ENCODE measurements at regions not wholly inside any gene's neighbourhood (a gene's known extent, or its start where the extent isn't known, plus 50 kb on each side); places are given as distances from the start of the nearest gene placed in this dataset.

DNA sequence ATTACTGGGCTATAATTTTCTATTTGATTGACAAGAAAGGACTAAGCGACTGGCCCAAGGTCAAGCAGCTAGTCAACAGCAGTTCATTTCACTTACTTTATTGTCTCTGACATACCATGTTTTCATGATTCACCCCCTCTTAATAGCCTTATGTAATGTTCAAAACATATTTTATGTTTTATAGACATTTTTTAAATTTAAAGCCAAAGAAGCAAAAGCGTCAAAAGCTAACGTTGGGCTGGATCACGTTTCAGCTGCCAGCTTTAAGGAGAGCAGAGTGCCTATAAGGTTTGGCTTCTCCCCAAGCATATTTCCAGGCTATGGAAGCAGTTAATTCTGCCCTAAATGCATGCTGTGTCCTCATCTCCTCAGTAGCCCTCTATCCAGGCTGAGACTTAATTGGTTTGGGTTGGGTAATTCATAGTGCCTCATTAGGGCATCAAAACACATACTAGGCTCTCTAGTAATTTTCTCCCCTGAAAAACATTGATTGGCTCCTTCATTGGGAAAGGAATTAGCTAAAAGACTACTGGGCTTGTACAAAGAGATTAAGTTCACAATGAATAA lies 94.8 kb upstream of the CREB1 start:
- Histone ChIP-seq H3K9ac (ENCODE audit: low read length) (no peak overlapping the region), H3K79me2 (replicated peaks; ENCODE audit: insufficient read depth, low read length) (no peaks in the 10 kb centered on the region), H3K27ac (ENCODE audit: low read length) (no peak overlapping the region), H4K20me1 (ENCODE audit: insufficient read depth) (no peaks in the 10 kb centered on the region), H2AFZ (ENCODE audit: low read depth, low read length) (no peak overlapping the region), H3K27me3 (ENCODE audit: insufficient read depth, low read depth, low read length) (no peaks in the 10 kb centered on the region), H3K4me2 (ENCODE audit: low read length) (no peak overlapping the region), H3K9me3 (ENCODE audit: low read length) (no peaks in the 10 kb centered on the region), H3K9me2 (ENCODE audit: insufficient read depth, low read length) (no peaks in the 10 kb centered on the region), H3F3A (ENCODE audit: insufficient read depth, low read length, poor library complexity, severe bottlenecking) (no peaks in the 10 kb centered on the region), H3K36me3 (ENCODE audit: insufficient read depth, low read length) (no peaks in the 10 kb centered on the region), H3K4me3 (ENCODE audit: low read length) (no peak overlapping the region)
- TF ChIP-seq POLR2AphosphoS5 (IDR thresholded peaks at IDR 0.05) = no peak
- TF ChIP-seq, protein P1, sequence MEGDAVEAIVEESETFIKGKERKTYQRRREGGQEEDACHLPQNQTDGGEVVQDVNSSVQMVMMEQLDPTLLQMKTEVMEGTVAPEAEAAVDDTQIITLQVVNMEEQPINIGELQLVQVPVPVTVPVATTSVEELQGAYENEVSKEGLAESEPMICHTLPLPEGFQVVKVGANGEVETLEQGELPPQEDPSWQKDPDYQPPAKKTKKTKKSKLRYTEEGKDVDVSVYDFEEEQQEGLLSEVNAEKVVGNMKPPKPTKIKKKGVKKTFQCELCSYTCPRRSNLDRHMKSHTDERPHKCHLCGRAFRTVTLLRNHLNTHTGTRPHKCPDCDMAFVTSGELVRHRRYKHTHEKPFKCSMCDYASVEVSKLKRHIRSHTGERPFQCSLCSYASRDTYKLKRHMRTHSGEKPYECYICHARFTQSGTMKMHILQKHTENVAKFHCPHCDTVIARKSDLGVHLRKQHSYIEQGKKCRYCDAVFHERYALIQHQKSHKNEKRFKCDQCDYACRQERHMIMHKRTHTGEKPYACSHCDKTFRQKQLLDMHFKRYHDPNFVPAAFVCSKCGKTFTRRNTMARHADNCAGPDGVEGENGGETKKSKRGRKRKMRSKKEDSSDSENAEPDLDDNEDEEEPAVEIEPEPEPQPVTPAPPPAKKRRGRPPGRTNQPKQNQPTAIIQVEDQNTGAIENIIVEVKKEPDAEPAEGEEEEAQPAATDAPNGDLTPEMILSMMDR (IDR thresholded peaks at IDR 0.05; ENCODE audit: poor library complexity, severe bottlenecking) = no peak
- no peak for TF ChIP-seq EP300 (conservative IDR thresholded peaks at IDR 0.05; ENCODE audit: poor library complexity, severe bottlenecking)
- TF ChIP-seq RAD21 (conservative IDR thresholded peaks at IDR 0.05) = no peak
- TF ChIP-seq, protein P2, sequence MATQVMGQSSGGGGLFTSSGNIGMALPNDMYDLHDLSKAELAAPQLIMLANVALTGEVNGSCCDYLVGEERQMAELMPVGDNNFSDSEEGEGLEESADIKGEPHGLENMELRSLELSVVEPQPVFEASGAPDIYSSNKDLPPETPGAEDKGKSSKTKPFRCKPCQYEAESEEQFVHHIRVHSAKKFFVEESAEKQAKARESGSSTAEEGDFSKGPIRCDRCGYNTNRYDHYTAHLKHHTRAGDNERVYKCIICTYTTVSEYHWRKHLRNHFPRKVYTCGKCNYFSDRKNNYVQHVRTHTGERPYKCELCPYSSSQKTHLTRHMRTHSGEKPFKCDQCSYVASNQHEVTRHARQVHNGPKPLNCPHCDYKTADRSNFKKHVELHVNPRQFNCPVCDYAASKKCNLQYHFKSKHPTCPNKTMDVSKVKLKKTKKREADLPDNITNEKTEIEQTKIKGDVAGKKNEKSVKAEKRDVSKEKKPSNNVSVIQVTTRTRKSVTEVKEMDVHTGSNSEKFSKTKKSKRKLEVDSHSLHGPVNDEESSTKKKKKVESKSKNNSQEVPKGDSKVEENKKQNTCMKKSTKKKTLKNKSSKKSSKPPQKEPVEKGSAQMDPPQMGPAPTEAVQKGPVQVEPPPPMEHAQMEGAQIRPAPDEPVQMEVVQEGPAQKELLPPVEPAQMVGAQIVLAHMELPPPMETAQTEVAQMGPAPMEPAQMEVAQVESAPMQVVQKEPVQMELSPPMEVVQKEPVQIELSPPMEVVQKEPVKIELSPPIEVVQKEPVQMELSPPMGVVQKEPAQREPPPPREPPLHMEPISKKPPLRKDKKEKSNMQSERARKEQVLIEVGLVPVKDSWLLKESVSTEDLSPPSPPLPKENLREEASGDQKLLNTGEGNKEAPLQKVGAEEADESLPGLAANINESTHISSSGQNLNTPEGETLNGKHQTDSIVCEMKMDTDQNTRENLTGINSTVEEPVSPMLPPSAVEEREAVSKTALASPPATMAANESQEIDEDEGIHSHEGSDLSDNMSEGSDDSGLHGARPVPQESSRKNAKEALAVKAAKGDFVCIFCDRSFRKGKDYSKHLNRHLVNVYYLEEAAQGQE (IDR thresholded peaks at IDR 0.05; ENCODE audit: borderline replicate concordance) = no peak
- TF ChIP-seq SMC3 (conservative IDR thresholded peaks at IDR 0.05; ENCODE audit: poor library complexity) = no peak
- no peak for TF ChIP-seq MXI1 (conservative IDR thresholded peaks at IDR 0.05; ENCODE audit: poor library complexity, severe bottlenecking)
- no peak for TF ChIP-seq TAF1 (IDR thresholded peaks at IDR 0.05; ENCODE audit: low read depth)
- TF ChIP-seq EZH2 (IDR thresholded peaks at IDR 0.05; ENCODE audit: borderline replicate concordance, insufficient read depth, low read length, poor library complexity, severe bottlenecking) = no peak

DNA sequence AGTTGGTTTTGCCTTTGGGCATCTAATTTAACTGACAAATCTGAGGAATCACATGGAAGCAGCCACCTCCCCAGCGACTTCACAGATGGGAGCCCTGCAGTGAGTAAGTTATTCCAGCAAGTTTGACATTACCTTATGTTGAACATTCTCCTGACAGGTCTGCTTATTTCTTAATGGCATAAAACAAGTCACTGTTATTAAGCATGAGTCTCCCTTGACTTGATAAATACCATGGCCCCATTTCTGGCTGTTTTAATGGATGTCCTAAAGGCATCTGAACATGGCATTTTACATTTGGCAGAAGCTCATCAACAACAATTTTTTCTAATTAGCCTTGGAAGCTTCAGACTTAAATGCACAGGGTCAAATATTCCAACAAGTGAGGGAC lies 92.6 kb upstream of the CREB1 start:
- no peak overlapping the region for H3K4me2 ChIP-seq (ENCODE audit: low read length)
- H3K9me2 ChIP-seq (ENCODE audit: insufficient read depth, low read length) = no peaks in the 10 kb centered on the region
- no peak for TF ChIP-seq POLR2AphosphoS5 (IDR thresholded peaks at IDR 0.05)
- TF ChIP-seq, protein P2 (IDR thresholded peaks at IDR 0.05; ENCODE audit: borderline replicate concordance) = no peak
- TF ChIP-seq, protein P1 (IDR thresholded peaks at IDR 0.05; ENCODE audit: poor library complexity, severe bottlenecking) = no peak
- no peak for TF ChIP-seq TAF1 (IDR thresholded peaks at IDR 0.05; ENCODE audit: low read depth)
- TF ChIP-seq MXI1 (conservative IDR thresholded peaks at IDR 0.05; ENCODE audit: poor library complexity, severe bottlenecking) = no peak
- no peak for TF ChIP-seq EZH2 (IDR thresholded peaks at IDR 0.05; ENCODE audit: borderline replicate concordance, insufficient read depth, low read length, poor library complexity, severe bottlenecking)
- no peak for TF ChIP-seq RAD21 (conservative IDR thresholded peaks at IDR 0.05)
- no peak for TF ChIP-seq EP300 (conservative IDR thresholded peaks at IDR 0.05; ENCODE audit: poor library complexity, severe bottlenecking)
- no peak for TF ChIP-seq SMC3 (conservative IDR thresholded peaks at IDR 0.05; ENCODE audit: poor library complexity)
- no peaks in the 10 kb centered on the region for H4K20me1 ChIP-seq (ENCODE audit: insufficient read depth)
- no peaks in the 10 kb centered on the region for H3F3A ChIP-seq (ENCODE audit: insufficient read depth, low read length, poor library complexity, severe bottlenecking)
- H3K36me3 ChIP-seq (ENCODE audit: insufficient read depth, low read length) = no peaks in the 10 kb centered on the region
- no peak overlapping the region for H3K9ac ChIP-seq (ENCODE audit: low read length)
- H3K4me3 ChIP-seq (ENCODE audit: low read length) = no peak overlapping the region
- H2AFZ ChIP-seq (ENCODE audit: low read depth, low read length) = no peak overlapping the region
- H3K9me3 ChIP-seq (ENCODE audit: low read length) = no peaks in the 10 kb centered on the region
- no peaks in the 10 kb centered on the region for H3K79me2 ChIP-seq (replicated peaks; ENCODE audit: insufficient read depth, low read length)
- H3K27me3 ChIP-seq (ENCODE audit: insufficient read depth, low read depth, low read length) = no peaks in the 10 kb centered on the region
- no peak overlapping the region for H3K27ac ChIP-seq (ENCODE audit: low read length)
